ENCODE measurements at regions not wholly inside any gene's neighbourhood (a gene's known extent, or its start where the extent isn't known, plus 50 kb on each side); places are given as distances from the start of the nearest gene placed in this dataset.

- H3K4me3 Mint-ChIP-seq: no peak overlapping the region
- no peak overlapping the region for H3K27ac Mint-ChIP-seq
- no peak for ATAC-seq
- H3K36me3 Mint-ChIP-seq (ENCODE audit: low read depth): no peaks in the 10 kb centered on the region
- POLR2A ChIA-PET: no interaction called here
- intact Hi-C loops (cut with DNase I, micrococcal nuclease): no loop called here
- no peak for DNase-seq
- H3K27me3 Mint-ChIP-seq: no peaks in the 10 kb centered on the region
- CTCF ChIA-PET: no interaction called here
- H3K4me1 Mint-ChIP-seq: no peaks in the 10 kb centered on the region
- H3K9me3 Mint-ChIP-seq (ENCODE audit: low read depth): no peaks in the 10 kb centered on the region
Measured at GRCh38 chr12:29858270-29858786, 74.6 kb upstream of the TMTC1 start.

- DNase-seq: no peak
- intact Hi-C loops (cut with DNase I, micrococcal nuclease): no loop called here
- H3K4me3 Mint-ChIP-seq: no peak overlapping the region
- POLR2A ChIA-PET: no interaction called here
- CTCF ChIA-PET: no interaction called here
- no peak for ATAC-seq
- H3K9me3 Mint-ChIP-seq (ENCODE audit: low read depth): peaks cover 12% of the 10 kb centered on the region
- no peaks in the 10 kb centered on the region for H3K4me1 Mint-ChIP-seq
- no peak overlapping the region for H3K27ac Mint-ChIP-seq
- no peaks in the 10 kb centered on the region for H3K36me3 Mint-ChIP-seq (ENCODE audit: low read depth)
- no peaks in the 10 kb centered on the region for H3K27me3 Mint-ChIP-seq
Measured at GRCh38 chr12:29847246-29847645, 63.5 kb upstream of the TMTC1 start.

DNA sequence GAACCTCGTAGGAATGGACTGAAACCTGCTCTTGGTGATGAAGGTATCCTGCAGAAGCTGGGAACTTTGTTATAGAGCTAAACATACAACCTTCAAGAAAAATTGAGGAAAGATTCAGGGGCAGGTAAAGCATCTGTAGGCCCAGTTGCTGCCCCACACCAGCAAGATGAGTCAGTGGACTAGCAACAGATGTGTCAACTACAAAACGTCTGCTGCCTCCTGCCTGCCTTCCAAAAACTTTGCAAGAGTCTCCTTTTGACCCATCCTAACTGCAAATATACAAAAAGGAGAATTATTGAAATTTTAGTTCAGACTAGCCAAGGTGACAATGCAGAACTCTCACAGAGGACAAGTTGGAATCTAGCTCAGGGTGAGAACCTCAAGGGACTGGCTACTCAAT is 60.9 kb upstream of the TMTC1 start:
- POLR2A ChIA-PET: no interaction called here
- DNase-seq: no peak
- H3K4me3 Mint-ChIP-seq: no peak overlapping the region
- no peak for ATAC-seq
- H3K36me3 Mint-ChIP-seq (ENCODE audit: low read depth): no peaks in the 10 kb centered on the region
- CTCF ChIA-PET: no interaction called here
- H3K4me1 Mint-ChIP-seq: no peaks in the 10 kb centered on the region
- H3K27ac Mint-ChIP-seq: no peak overlapping the region
- no peaks in the 10 kb centered on the region for H3K27me3 Mint-ChIP-seq
- intact Hi-C loops (cut with DNase I, micrococcal nuclease): no loop called here
- peaks cover 11% of the 10 kb centered on the region for H3K9me3 Mint-ChIP-seq (ENCODE audit: low read depth)

- intact Hi-C loops (cut with DNase I, micrococcal nuclease): no loop called here
- H3K9me3 Mint-ChIP-seq (ENCODE audit: low read depth): peaks cover 22% of the 10 kb centered on the region
- H3K36me3 Mint-ChIP-seq (ENCODE audit: low read depth): no peaks in the 10 kb centered on the region
- no peaks in the 10 kb centered on the region for H3K27me3 Mint-ChIP-seq
- no peak for ATAC-seq
- ChIA-PET POLR2A (no interaction called here), CTCF (no interaction called here)
- H3K4me3 Mint-ChIP-seq: no peak overlapping the region
- H3K27ac Mint-ChIP-seq: no peak overlapping the region
- DNase-seq: no peak
- H3K4me1 Mint-ChIP-seq: no peaks in the 10 kb centered on the region
Measured at GRCh38 chr12:29843036-29843435, 59.3 kb upstream of the TMTC1 start.

DNA sequence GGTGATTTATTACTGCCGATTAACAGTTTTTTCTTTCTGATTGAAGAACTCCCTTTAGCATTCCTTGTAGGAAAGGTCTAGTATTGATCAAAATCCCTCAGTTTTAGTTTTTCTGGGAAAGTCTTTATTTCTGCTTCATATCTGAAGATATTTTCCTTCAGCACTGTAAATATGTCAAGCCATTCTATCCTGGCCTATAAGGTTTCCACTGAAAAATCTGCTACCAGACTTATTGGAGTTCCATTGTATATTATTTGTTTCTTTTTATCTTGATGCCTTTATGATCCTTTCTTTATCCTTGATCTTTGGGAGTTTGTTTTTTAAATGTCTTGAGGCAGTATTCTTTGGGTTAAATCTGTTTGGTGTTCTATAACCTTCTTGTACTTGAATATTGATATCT is 55.0 kb upstream of the TMTC1 start:
- intact Hi-C loops (cut with DNase I, micrococcal nuclease): no loop called here
- Mint-ChIP-seq H3K4me1 (no peaks in the 10 kb centered on the region), H3K36me3 (ENCODE audit: low read depth) (no peaks in the 10 kb centered on the region), H3K4me3 (no peak overlapping the region), H3K27ac (no peak overlapping the region), H3K9me3 (ENCODE audit: low read depth) (peaks cover 31% of the 10 kb centered on the region), H3K27me3 (no peaks in the 10 kb centered on the region)
- DNase-seq (no peak), ATAC-seq (no peak)
- ChIA-PET POLR2A (no interaction called here), CTCF (no interaction called here)
